ENCODE measurements at regions not wholly inside any gene's neighbourhood (a gene's known extent, or its start where the extent isn't known, plus 50 kb on each side); places are given as distances from the start of the nearest gene placed in this dataset.

DNA sequence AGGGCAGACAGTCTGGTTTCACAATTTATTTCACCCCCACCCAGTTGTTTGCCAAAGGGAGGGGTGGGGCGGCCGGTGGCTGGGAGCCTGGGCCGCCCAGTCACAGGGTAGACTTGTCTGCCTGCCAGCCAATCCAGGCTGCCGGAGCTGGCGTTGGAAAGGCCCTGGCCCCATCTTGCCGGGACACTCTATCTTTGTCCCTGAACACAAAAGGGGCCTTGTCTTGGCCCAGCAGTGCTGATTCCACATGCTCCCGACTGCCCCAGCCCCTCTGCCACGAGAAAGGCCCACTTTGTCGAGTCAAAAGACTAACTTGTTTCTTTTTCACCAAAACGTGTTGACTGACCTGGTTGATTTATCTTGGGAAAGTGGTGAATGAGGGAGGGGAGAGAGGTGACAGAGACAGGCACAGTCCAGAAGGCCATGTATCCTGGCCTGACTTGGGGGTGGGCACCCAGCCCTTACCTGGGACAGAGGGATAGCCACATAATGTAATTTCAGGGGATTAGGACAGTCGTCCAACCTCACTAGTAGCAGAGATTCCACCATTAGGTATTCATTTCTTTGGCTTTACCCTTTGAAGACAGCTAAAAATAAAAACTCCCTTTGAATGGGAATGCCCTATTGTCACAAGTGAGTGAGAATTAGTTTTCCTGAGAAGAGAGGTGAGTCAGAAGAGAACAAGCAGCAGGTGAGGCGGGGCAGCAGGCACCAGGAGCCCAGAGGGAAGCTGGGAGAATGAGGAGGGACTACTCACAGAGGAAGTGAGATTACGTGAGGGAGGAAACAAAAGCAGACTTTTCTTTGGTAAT lies 67.0 kb upstream of the SIRPA start:
- TF ChIP-seq YY1 (IDR thresholded peaks at IDR 0.05; ENCODE audit: low read depth) (no peak), RAD21 (IDR thresholded peaks at IDR 0.05; ENCODE audit: low read depth) (no peak), TAF1 (IDR thresholded peaks at IDR 0.05; ENCODE audit: low read depth) (no peak), TCF12 (IDR thresholded peaks at IDR 0.05; ENCODE audit: low read depth) (no peak)
